Transverse colon (tissue), 4 donors: ENCODE measurements at regions not wholly inside any gene's neighbourhood (a gene's known extent, or its start where the extent isn't known, plus 50 kb on each side); places are given as distances from the start of the nearest gene placed in this dataset.

Experiments used
- POLR2A ChIP-seq: fragments of 450-650 bp; IDR thresholded peaks from one replicate; pipeline ENCODE4 v1.6.1; 2016; ENCODE audit warnings: antibody characterized with exemption, mild to moderate bottlenecking, moderate library complexity
- POLR2AphosphoS5 ChIP-seq, 3 donors: sonication (generic); formaldehyde crosslinking; IDR thresholded peaks; one replicate each; pipeline ENCODE4 v1.6.1; 2016; ENCODE audit warnings: antibody characterized with exemption in 3 of 3
- TF ChIP-seq, protein P1 (sequence below), 5 experiments: fragments of 200-600 bp in 3 of 5; fragments of 450-650 bp in 2 of 5; sonication (generic) in 3 of 5; IDR thresholded peaks; 1 replicate in 2 of 5; 2 replicates in 3 of 5; pipeline ENCODE4 v1.5.1; 2016 to 2017; ENCODE audit warnings: antibody characterized with exemption in 5 of 5, inconsistent platforms in 3 of 5, mild to moderate bottlenecking in 2 of 5, moderate library complexity in 1 of 5

DNA sequence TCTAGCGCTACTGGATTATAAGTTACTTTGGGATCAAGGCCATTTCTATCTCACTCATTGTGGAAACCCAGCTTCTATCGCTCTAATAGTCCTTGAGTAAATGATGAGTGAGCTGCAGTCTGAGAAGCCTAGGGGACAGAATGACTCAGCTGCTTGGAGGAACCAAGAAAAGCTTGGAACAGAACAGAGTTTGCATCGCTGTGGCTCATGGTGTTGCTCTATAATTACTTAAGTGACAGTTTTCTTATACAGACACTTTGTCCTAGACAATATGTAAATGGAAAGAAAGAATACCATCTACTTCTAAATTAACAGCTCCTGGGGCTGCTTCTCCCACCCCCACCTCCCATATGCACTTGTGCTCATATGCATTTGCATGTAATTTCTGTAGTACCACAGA is 156.9 kb downstream of the SLIT2 start:
- TF ChIP-seq, protein P1, sequence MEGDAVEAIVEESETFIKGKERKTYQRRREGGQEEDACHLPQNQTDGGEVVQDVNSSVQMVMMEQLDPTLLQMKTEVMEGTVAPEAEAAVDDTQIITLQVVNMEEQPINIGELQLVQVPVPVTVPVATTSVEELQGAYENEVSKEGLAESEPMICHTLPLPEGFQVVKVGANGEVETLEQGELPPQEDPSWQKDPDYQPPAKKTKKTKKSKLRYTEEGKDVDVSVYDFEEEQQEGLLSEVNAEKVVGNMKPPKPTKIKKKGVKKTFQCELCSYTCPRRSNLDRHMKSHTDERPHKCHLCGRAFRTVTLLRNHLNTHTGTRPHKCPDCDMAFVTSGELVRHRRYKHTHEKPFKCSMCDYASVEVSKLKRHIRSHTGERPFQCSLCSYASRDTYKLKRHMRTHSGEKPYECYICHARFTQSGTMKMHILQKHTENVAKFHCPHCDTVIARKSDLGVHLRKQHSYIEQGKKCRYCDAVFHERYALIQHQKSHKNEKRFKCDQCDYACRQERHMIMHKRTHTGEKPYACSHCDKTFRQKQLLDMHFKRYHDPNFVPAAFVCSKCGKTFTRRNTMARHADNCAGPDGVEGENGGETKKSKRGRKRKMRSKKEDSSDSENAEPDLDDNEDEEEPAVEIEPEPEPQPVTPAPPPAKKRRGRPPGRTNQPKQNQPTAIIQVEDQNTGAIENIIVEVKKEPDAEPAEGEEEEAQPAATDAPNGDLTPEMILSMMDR (IDR thresholded peaks at IDR 0.05), result no peak
- no peak for TF ChIP-seq POLR2A
- no peak for TF ChIP-seq POLR2AphosphoS5 (IDR thresholded peaks at IDR 0.05)
